IMR-90 (cell line): ENCODE measurements at regions not wholly inside any gene's neighbourhood (a gene's known extent, or its start where the extent isn't known, plus 50 kb on each side); places are given as distances from the start of the nearest gene placed in this dataset.

ENCODE experiments used
- ATAC-seq: fragments of 200-7000 bp; cut with Tn5 transposase; 2 replicates; pipeline ENCODE4 v1.9.1; 2020; ENCODE audit warnings: low read depth, mild to moderate bottlenecking, moderate library complexity
- BruUV-seq: library from RNA; stranded (reverse); fragments of 400-500 nt; replicated peaks from 2 replicates; lab custom pipeline; 2021; lab: Mats Ljungman, UMichigan
- CTCF ChIA-PET: fragments of 300-600 bp; formaldehyde crosslinking; extraction: SDS; loops from one replicate; lab custom pipeline; 2021; ENCODE audit warnings: antibody characterized with exemption; lab: Yijun Ruan, JAX
- POLR2A ChIA-PET: fragments of 300-600 bp; sonication (Branson Sonifier 250); formaldehyde crosslinking; loops from one replicate; lab custom pipeline; 2022; ENCODE audit warnings: antibody characterized with exemption; ENCODE audit not compliant: unreplicated experiment; lab: Charles Lee
- DNase-seq: peaks from one replicate; pipeline ENCODE4 v3.0.0; 2013
- H2AFZ ChIP-seq: replicated peaks from 2 replicates; pipeline ENCODE3; 2013; ENCODE audit warnings: low read length, mild to moderate bottlenecking; ENCODE audit not compliant: poor library complexity
- H2AK5ac ChIP-seq: 2 replicates; pipeline ENCODE4 v1.6.1; 2013; ENCODE audit warnings: low read depth, low read length, inconsistent platforms
- H2AK9ac ChIP-seq: replicated peaks from 2 replicates; pipeline ENCODE3; 2013; ENCODE audit warnings: mild to moderate bottlenecking, low read depth, low read length, moderate library complexity; ENCODE audit not compliant: poor library complexity
- H2BK120ac ChIP-seq: 2 replicates; pipeline ENCODE4 v1.6.1; 2013; ENCODE audit warnings: low read depth, low read length, inconsistent platforms
- H2BK15ac ChIP-seq: 3 replicates; pipeline ENCODE4 v1.6.1; 2013; ENCODE audit warnings: low read depth, low read length, inconsistent platforms
- H2BK20ac ChIP-seq: 2 replicates; pipeline ENCODE4 v1.6.1; 2013; ENCODE audit warnings: low read depth, mild to moderate bottlenecking, inconsistent platforms, low read length, moderate library complexity
- H2BK5ac ChIP-seq: 2 replicates; pipeline ENCODE4 v1.6.1; 2013; ENCODE audit warnings: mild to moderate bottlenecking, low read depth, low read length, inconsistent platforms; ENCODE audit not compliant: poor library complexity, severe bottlenecking
- H3K14ac ChIP-seq: replicated peaks from 2 replicates; pipeline ENCODE4 v1.6.1; 2013; ENCODE audit warnings: low read depth, low read length, inconsistent platforms
- H3K18ac ChIP-seq: 2 replicates; pipeline ENCODE4 v1.6.1; 2013; ENCODE audit warnings: low read depth, low read length, control low read depth
- H3K23ac ChIP-seq: 2 replicates; pipeline ENCODE4 v1.6.1; 2013; ENCODE audit warnings: low read depth, low read length, inconsistent platforms
- H3K27ac ChIP-seq: 2 replicates; pipeline ENCODE4 v1.5.1; 2013; ENCODE audit warnings: mild to moderate bottlenecking, control low read depth, low read length; ENCODE audit not compliant: insufficient read depth
- H3K27me3 ChIP-seq: 2 replicates; pipeline ENCODE4 v1.6.1; 2013; ENCODE audit warnings: low read length; ENCODE audit not compliant: control insufficient read depth, insufficient read depth
- H3K36me3 ChIP-seq: 2 replicates; pipeline ENCODE4 v1.6.1; 2013; ENCODE audit warnings: low read length, mixed read lengths; ENCODE audit not compliant: control insufficient read depth, insufficient read depth
- H3K4ac ChIP-seq: 2 replicates; pipeline ENCODE4 v1.6.1; 2013; ENCODE audit warnings: low read depth, low read length, inconsistent platforms
- H3K4me1 ChIP-seq: 2 replicates; pipeline ENCODE4 v1.6.1; 2013; ENCODE audit warnings: low read length, mixed read lengths; ENCODE audit not compliant: control insufficient read depth, insufficient read depth
- H3K4me2 ChIP-seq: 2 replicates; pipeline ENCODE4 v1.6.1; 2013; ENCODE audit warnings: low read depth, mild to moderate bottlenecking, control low read depth, low read length, moderate library complexity
- H3K4me3 ChIP-seq: 2 replicates; pipeline ENCODE4 v1.5.1; 2013; ENCODE audit warnings: low read depth, mild to moderate bottlenecking, control low read depth, low read length, moderate library complexity; ENCODE audit not compliant: insufficient read depth
- H3K56ac ChIP-seq: 2 replicates; pipeline ENCODE4 v1.6.1; 2013; ENCODE audit warnings: low read length, inconsistent platforms; ENCODE audit not compliant: insufficient read depth; ENCODE audit errors: extremely low read depth
- H3K79me1 ChIP-seq, 2 experiments: 2 replicates each; pipeline ENCODE4 v1.6.1; 2013; ENCODE audit warnings: low read length in 2 of 2, inconsistent platforms in 1 of 2, low read depth in 1 of 2
- H3K9ac ChIP-seq: 2 replicates; pipeline ENCODE4 v1.6.1; 2013; ENCODE audit warnings: low read depth, low read length, control low read depth
- H3K9me1 ChIP-seq: 2 replicates; pipeline ENCODE4 v1.6.1; 2013; ENCODE audit warnings: low read length, inconsistent platforms; ENCODE audit not compliant: insufficient read depth
- H3K9me3 ChIP-seq: 2 replicates; pipeline ENCODE4 v1.6.1; 2013; ENCODE audit warnings: low read length; ENCODE audit not compliant: control insufficient read depth, insufficient read depth
- H4K20me1 ChIP-seq: 2 replicates; pipeline ENCODE4 v1.6.1; 2013; ENCODE audit warnings: low read length, inconsistent platforms; ENCODE audit not compliant: insufficient read depth
- H4K5ac ChIP-seq: 2 replicates; pipeline ENCODE4 v1.6.1; 2013; ENCODE audit warnings: mild to moderate bottlenecking, low read depth, low read length, control low read depth
- H4K8ac ChIP-seq, 2 experiments: 2 replicates each; pipeline ENCODE4 v1.6.1; 2013; ENCODE audit warnings: low read depth in 2 of 2, low read length in 2 of 2, control low read depth in 1 of 2, inconsistent platforms in 1 of 2
- H4K91ac ChIP-seq: 2 replicates; pipeline ENCODE4 v1.6.1; 2013; ENCODE audit warnings: low read depth, low read length, inconsistent platforms; ENCODE audit not compliant: insufficient read depth
- CEBPB ChIP-seq: IDR thresholded peaks from 2 replicates; pipeline ENCODE4 v1.6.1; 2012; ENCODE audit warnings: low read depth, low read length, improper control_type of control experiment
- CHD1 ChIP-seq: IDR thresholded peaks from 2 replicates; pipeline ENCODE4 v1.6.1; 2012; ENCODE audit warnings: low read depth, low read length, improper control_type of control experiment
- FOS ChIP-seq: fragments of 150-350 bp; IDR thresholded peaks from 2 replicates; pipeline ENCODE4 v1.6.1; 2016; ENCODE audit warnings: low read depth, low read length
- MAZ ChIP-seq: IDR thresholded peaks from 2 replicates; pipeline ENCODE4 v1.6.1; 2012; ENCODE audit warnings: low read depth, mild to moderate bottlenecking, low read length, improper control_type of control experiment, moderate library complexity, borderline replicate concordance
- RCOR1 ChIP-seq: IDR thresholded peaks from 2 replicates; pipeline ENCODE4 v1.6.1; 2012; ENCODE audit warnings: mild to moderate bottlenecking, low read length, improper control_type of control experiment; ENCODE audit not compliant: insufficient replicate concordance
- RFX5 ChIP-seq: IDR thresholded peaks from 2 replicates; pipeline ENCODE4 v1.8.0; 2012; ENCODE audit warnings: low read depth, mild to moderate bottlenecking, low read length, moderate library complexity
- WGBS, 2 experiments: methylation state at CpG; one replicate each; pipeline versions ENCODE4 v1.1.5 to v1.1.7; 2013; ENCODE audit warnings: missing lambda C conversion rate in 2 of 2; ENCODE audit not compliant: insufficient read length in 1 of 2; ENCODE audit errors: extremely low coverage in 2 of 2; 5-methylcytosine and 5-hydroxymethylcytosine counted together
- dilution Hi-C: fragments of 300-500 bp; cut with HindIII; formaldehyde crosslinking; loops from one replicate; pipeline ENCODE4 v1.14.3; 2018; ENCODE audit warnings: low sequenced_read_pairs; ENCODE audit not compliant: unreplicated experiment
- in situ Hi-C: fragments of 300-500 bp; cut with MboI; formaldehyde crosslinking; loops from 3 replicates; pipeline ENCODE4 v1.14.3; 2019; ENCODE audit warnings: low sequenced_read_pairs, inconsistent platforms, mixed read lengths
- intact Hi-C: fragments of 100-400 bp; cut with micrococcal nuclease; formaldehyde crosslinking; loops from 2 replicates; pipeline ENCODE4 v1.10.0; 2022
- TF ChIP-seq, protein P1 (sequence below): fragments of 150-350 bp; IDR thresholded peaks from 2 replicates; pipeline ENCODE4 v1.6.1; 2017; ENCODE audit warnings: mild to moderate bottlenecking, antibody characterized with exemption, low read length, low read depth
- TF ChIP-seq, protein P2 (sequence below): fragments of 150-350 bp; IDR thresholded peaks from 2 replicates; pipeline ENCODE4 v1.6.1; 2016; ENCODE audit warnings: low read depth, mild to moderate bottlenecking, low read length, moderate library complexity, borderline replicate concordance

- dilution Hi-C loops (no loop called here), intact Hi-C loops (no loop called here)
- no peak overlapping the region for H3K4me3 ChIP-seq
Observed at GRCh38 chr3:74027121-74027520, 402.4 kb upstream of the PDZRN3 start.

More at GRCh38 chr3:74027121-74027520, 402.4 kb upstream of the PDZRN3 start:
- BruUV-seq: no TSS peak
- Histone ChIP-seq H3K27me3 (no peaks in the 10 kb centered on the region), H2AK9ac (no peak overlapping the region), H3K56ac (no peak overlapping the region), H3K9me1 (no peaks in the 10 kb centered on the region), H3K18ac (no peak overlapping the region), H4K8ac (no peak overlapping the region), H3K4me2 (no peak overlapping the region), H3K14ac (no peak overlapping the region), H3K4ac (no peak overlapping the region), H3K79me1 (no peaks in the 10 kb centered on the region), H3K23ac (no peak overlapping the region), H3K27ac (no peak overlapping the region), H2BK15ac (no peak overlapping the region), H3K4me1 (no peaks in the 10 kb centered on the region), H3K9me3 (no peaks in the 10 kb centered on the region), H2AK5ac (no peak overlapping the region), H4K91ac (no peak overlapping the region), H2BK120ac (no peak overlapping the region), H2BK20ac (no peak overlapping the region), H2AFZ (no peak overlapping the region), H3K9ac (no peak overlapping the region), H3K36me3 (no peaks in the 10 kb centered on the region), H4K5ac (no peak overlapping the region), H4K20me1 (no peaks in the 10 kb centered on the region), H2BK5ac (no peak overlapping the region)
- ChIA-PET POLR2A (no interaction called here), CTCF (no interaction called here)
- DNase-seq (no peak), ATAC-seq (no peak)
- in situ Hi-C loops: no loop called here
- no peak for TF ChIP-seq CHD1
- no peak for TF ChIP-seq RCOR1
- TF ChIP-seq, protein P1, sequence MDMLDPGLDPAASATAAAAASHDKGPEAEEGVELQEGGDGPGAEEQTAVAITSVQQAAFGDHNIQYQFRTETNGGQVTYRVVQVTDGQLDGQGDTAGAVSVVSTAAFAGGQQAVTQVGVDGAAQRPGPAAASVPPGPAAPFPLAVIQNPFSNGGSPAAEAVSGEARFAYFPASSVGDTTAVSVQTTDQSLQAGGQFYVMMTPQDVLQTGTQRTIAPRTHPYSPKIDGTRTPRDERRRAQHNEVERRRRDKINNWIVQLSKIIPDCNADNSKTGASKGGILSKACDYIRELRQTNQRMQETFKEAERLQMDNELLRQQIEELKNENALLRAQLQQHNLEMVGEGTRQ: no peak
- TF ChIP-seq RFX5: no peak
- TF ChIP-seq MAZ: no peak
- no peak for TF ChIP-seq FOS
- TF ChIP-seq CEBPB: no peak
- TF ChIP-seq, protein P2, sequence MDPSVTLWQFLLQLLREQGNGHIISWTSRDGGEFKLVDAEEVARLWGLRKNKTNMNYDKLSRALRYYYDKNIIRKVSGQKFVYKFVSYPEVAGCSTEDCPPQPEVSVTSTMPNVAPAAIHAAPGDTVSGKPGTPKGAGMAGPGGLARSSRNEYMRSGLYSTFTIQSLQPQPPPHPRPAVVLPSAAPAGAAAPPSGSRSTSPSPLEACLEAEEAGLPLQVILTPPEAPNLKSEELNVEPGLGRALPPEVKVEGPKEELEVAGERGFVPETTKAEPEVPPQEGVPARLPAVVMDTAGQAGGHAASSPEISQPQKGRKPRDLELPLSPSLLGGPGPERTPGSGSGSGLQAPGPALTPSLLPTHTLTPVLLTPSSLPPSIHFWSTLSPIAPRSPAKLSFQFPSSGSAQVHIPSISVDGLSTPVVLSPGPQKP: no peak
- 86% methylated on average over 3 of the region's 7 CpGs; no CpG with 5 or more reads in 1 of the 2 experiments for WGBS, 2 experiments
